Kidney capillary endothelial cell (primary cell): ENCODE measurements at regions not wholly inside any gene's neighbourhood (a gene's known extent, or its start where the extent isn't known, plus 50 kb on each side); places are given as distances from the start of the nearest gene placed in this dataset.

Experiments
- DNase-seq: peaks from one replicate; pipeline ENCODE4 v3.0.0-alpha.2; 2018; ENCODE audit warnings: low spot score

- DNase-seq: no peak
These were observed 91.1 kb upstream of the RAB3GAP2 start for GRCh38 chr1:220363196-220363837.

GRCh38 chr1:220356981-220357850 lies 85.0 kb upstream of the RAB3GAP2 start:
- no peak for DNase-seq

GRCh38 chr1:220353229-220354012 lies 81.2 kb upstream of the RAB3GAP2 start:
- no peak for DNase-seq

- DNase-seq: no peak
These were observed 76.0 kb upstream of the RAB3GAP2 start for GRCh38 chr1:220348211-220348610.

- no peak for DNase-seq
These were observed 75.5 kb upstream of the RAB3GAP2 start for GRCh38 chr1:220347654-220348175.

- no peak for DNase-seq
These were observed 72.5 kb upstream of the RAB3GAP2 start for GRCh38 chr1:220344745-220345144.

GRCh38 chr1:220342853-220343252 lies 70.6 kb upstream of the RAB3GAP2 start:
- no peak for DNase-seq

- DNase-seq: no peak
These were observed 68.9 kb upstream of the RAB3GAP2 start for GRCh38 chr1:220341126-220341525.

GRCh38 chr1:220339581-220339980 lies 67.3 kb upstream of the RAB3GAP2 start:
- no peak for DNase-seq

- DNase-seq: no peak
These were observed 66.5 kb upstream of the RAB3GAP2 start for GRCh38 chr1:220338759-220339158.

GRCh38 chr1:220336391-220337031 lies 64.3 kb upstream of the RAB3GAP2 start:
- no peak for DNase-seq

- no peak for DNase-seq
These were observed 63.4 kb upstream of the RAB3GAP2 start for GRCh38 chr1:220335668-220336067.

- no peak for DNase-seq
These were observed 59.1 kb upstream of the RAB3GAP2 start for GRCh38 chr1:220331318-220331717.

GRCh38 chr1:220330265-220330664 lies 58.0 kb upstream of the RAB3GAP2 start:
- DNase-seq: no peak

GRCh38 chr1:220327106-220327505 lies 54.9 kb upstream of the RAB3GAP2 start:
- no peak for DNase-seq

- DNase-seq: no peak
These were observed 54.3 kb upstream of the RAB3GAP2 start for GRCh38 chr1:220326578-220326977.

- DNase-seq: no peak
These were observed 53.2 kb upstream of the RAB3GAP2 start for GRCh38 chr1:220325306-220325995.

GRCh38 chr1:220323717-220324116 lies 51.5 kb upstream of the RAB3GAP2 start:
- no peak for DNase-seq

GRCh38 chr1:220322570-220322969 lies 50.3 kb upstream of the RAB3GAP2 start:
- no peak for DNase-seq
